Endothelial cell (in vitro differentiated cells): ENCODE measurements at regions not wholly inside any gene's neighbourhood (a gene's known extent, or its start where the extent isn't known, plus 50 kb on each side); places are given as distances from the start of the nearest gene placed in this dataset.

ENCODE experiments used
- DNase-seq: peaks from one replicate; pipeline ENCODE4 v3.0.0; 2021; ENCODE audit warnings: low spot score
- H3K27ac Mint-ChIP-seq: one replicate; pipeline ENCODE4 v1.8.0; 2021; ENCODE audit warnings: mixed read lengths, inconsistent platforms; ENCODE audit not compliant: unreplicated experiment
- H3K27me3 Mint-ChIP-seq: one replicate; pipeline ENCODE4 v1.8.0; 2021; ENCODE audit warnings: mild to moderate bottlenecking, moderate library complexity, mixed read lengths, inconsistent platforms; ENCODE audit not compliant: unreplicated experiment
- H3K36me3 Mint-ChIP-seq: one replicate; pipeline ENCODE4 v1.8.0; 2021; ENCODE audit warnings: mild to moderate bottlenecking, low read depth, mixed read lengths, inconsistent platforms; ENCODE audit not compliant: unreplicated experiment
- H3K4me1 Mint-ChIP-seq: one replicate; pipeline ENCODE4 v1.8.0; 2021; ENCODE audit warnings: mild to moderate bottlenecking, mixed read lengths, inconsistent platforms; ENCODE audit not compliant: unreplicated experiment
- H3K4me3 Mint-ChIP-seq: one replicate; pipeline ENCODE4 v1.8.0; 2021; ENCODE audit warnings: mild to moderate bottlenecking, mixed read lengths, inconsistent platforms; ENCODE audit not compliant: unreplicated experiment
- H3K9me3 Mint-ChIP-seq: one replicate; pipeline ENCODE4 v1.8.0; 2021; ENCODE audit warnings: mixed read lengths, inconsistent platforms; ENCODE audit not compliant: unreplicated experiment
- CTCF ChIP-seq: fragments of 200-600 bp; sonication (generic); IDR thresholded peaks from one replicate; pipeline ENCODE4 v1.5.0; 2021; ENCODE audit warnings: antibody characterized with exemption; ENCODE audit not compliant: unreplicated experiment

DNA sequence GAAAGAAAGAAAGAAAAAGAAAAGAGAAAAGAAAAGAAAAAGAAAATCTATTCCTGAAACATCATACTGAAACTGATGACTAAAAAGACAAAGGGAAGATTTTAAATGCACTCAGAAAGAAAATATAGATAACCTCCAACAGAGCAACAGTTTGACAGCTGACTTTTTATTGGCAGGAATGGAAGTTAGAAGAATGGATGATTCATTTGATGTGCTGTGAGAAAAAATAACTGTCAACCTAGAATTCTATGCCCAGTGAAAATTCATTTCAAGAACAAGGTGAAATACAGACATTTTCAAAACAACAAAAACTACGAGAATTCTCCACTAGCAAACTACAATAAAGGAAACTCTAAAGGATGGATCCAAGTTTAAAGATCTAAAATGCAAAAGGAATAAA lies 50.5 kb upstream of the HSPA12A start:
- Mint-ChIP-seq H3K27ac (no peak overlapping the region), H3K27me3 (peaks cover 6% of the 10 kb centered on the region), H3K4me3 (no peak overlapping the region), H3K4me1 (peaks cover under 1% of the 10 kb centered on the region), H3K36me3 (no peaks in the 10 kb centered on the region), H3K9me3 (no peaks in the 10 kb centered on the region)
- TF ChIP-seq CTCF = no peak
- DNase-seq = no peak

GRCh38 chr10:116796469-116796868 lies 52.8 kb upstream of the ENO4 start:
- TF ChIP-seq CTCF = no peak
- no peaks in the 10 kb centered on the region for H3K36me3 Mint-ChIP-seq
- DNase-seq = no peak
- no peaks in the 10 kb centered on the region for H3K4me1 Mint-ChIP-seq
- peaks cover 2% of the 10 kb centered on the region for H3K27me3 Mint-ChIP-seq
- no peak overlapping the region for H3K4me3 Mint-ChIP-seq
- no peak overlapping the region for H3K27ac Mint-ChIP-seq
- H3K9me3 Mint-ChIP-seq = no peaks in the 10 kb centered on the region

DNA sequence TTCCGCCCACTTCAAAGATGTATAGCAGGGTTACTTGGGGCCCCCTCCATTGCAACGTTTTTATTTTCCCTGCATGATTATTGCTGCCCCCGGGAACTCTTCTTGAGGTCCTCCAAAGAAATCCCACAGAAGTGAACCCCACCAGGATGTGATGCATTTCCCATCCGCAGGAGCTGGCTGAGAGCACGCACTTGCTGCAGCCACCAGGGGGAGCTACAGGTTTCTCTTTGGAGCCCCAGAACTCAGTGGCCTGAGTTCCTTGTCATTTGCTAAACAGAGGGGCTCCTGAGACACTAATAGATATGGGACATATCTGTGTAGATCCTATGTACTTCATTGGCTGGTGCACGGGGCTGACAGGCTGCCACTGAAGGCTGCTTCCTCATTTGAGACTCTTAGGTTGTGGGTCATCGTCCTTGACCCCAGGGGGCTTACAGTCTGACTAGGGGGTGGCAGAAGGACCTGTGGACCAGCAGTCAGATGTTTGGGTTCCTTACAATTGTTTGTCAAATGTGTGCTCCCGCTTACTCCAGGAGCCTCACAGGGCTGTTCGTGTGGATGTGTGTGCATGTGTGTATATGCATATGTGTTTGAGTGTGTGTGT lies 52.3 kb upstream of the ENO4 start:
- peak; percentile 94 for TF ChIP-seq CTCF
- DNase-seq = peak; percentile 90

GRCh38 chr10:116798859-116799258 lies 50.4 kb upstream of the ENO4 start:
- no peaks in the 10 kb centered on the region for H3K9me3 Mint-ChIP-seq
- H3K36me3 Mint-ChIP-seq = no peaks in the 10 kb centered on the region
- no peak overlapping the region for H3K4me3 Mint-ChIP-seq
- H3K27ac Mint-ChIP-seq = no peak overlapping the region
- no peak for TF ChIP-seq CTCF
- DNase-seq = no peak
- H3K4me1 Mint-ChIP-seq = peaks cover 3% of the 10 kb centered on the region
- H3K27me3 Mint-ChIP-seq = peaks cover 2% of the 10 kb centered on the region

More for the DNA sequence above, 52.3 kb upstream of the ENO4 start:
- peaks cover 2% of the 10 kb centered on the region for H3K27me3 Mint-ChIP-seq
- H3K36me3 Mint-ChIP-seq = no peaks in the 10 kb centered on the region
- no peak overlapping the region for H3K4me3 Mint-ChIP-seq
- no peaks in the 10 kb centered on the region for H3K9me3 Mint-ChIP-seq
- H3K27ac Mint-ChIP-seq = no peak overlapping the region
- no peaks in the 10 kb centered on the region for H3K4me1 Mint-ChIP-seq
